ENCODE measurements at regions not wholly inside any gene's neighbourhood (a gene's known extent, or its start where the extent isn't known, plus 50 kb on each side); places are given as distances from the start of the nearest gene placed in this dataset.

DNA sequence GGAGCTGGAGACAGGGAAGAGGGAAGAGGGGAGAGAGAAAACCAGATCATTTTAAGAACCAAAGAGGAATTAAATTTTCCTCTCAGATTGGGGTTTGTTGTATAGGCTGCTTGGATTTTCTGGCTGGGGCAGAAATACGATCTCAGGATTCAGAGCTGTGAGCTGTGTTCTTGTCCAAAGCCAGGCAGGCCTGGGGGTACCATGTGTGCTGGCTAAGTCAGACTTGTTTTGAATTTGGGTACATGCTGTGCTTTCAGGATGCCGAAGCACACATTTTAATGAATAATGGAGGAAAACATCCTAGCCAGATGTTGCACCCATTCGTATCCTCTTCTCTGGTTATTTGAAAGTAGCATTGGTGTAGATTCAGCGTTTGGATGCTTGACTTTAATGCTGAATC, 170.3 kb upstream of the PODXL start:
- CTCF ChIA-PET (ENCODE audit: low intra/inter-chr PET ratio), result no interaction called here
- Histone ChIP-seq H3K27ac (ENCODE audit: extremely low read depth, low read depth, low read length) (no peak overlapping the region), H3K4me2 (ENCODE audit: insufficient read depth, low read length) (no peak overlapping the region), H3K27me3 (ENCODE audit: control insufficient read depth in 2 of 2, insufficient read depth in 2 of 2, low read length in 2 of 2) (peaks cover 0 to 8% of the 10 kb centered on the region in 2 experiments; a peak in 2 of 5 replicates), H3K9me3 (replicated peaks; ENCODE audit: control insufficient read depth, insufficient read depth, low read depth, low read length) (no peaks in the 10 kb centered on the region), H3K36me3 (ENCODE audit: control insufficient read depth, insufficient read depth, low read length) (no peaks in the 10 kb centered on the region), H3K4me1 (replicated peaks in 1 of 2; ENCODE audit: control insufficient read depth in 2 of 2, insufficient read depth in 2 of 2, low read length in 2 of 2) (no peaks in the 10 kb centered on the region), H3K9me1 (ENCODE audit: control insufficient read depth, insufficient read depth, low read length) (no peaks in the 10 kb centered on the region), H2AFZ (ENCODE audit: low read depth, low read length) (no peak overlapping the region), H3K4me3 (no peak overlapping the region), H3K9ac (ENCODE audit: insufficient read depth in 1 of 2, low read depth in 2 of 2, low read length in 2 of 2) (no peak overlapping the region), H3K79me2 (ENCODE audit: control insufficient read depth, insufficient read depth, low read length) (no peaks in the 10 kb centered on the region), H4K20me1 (replicated peaks; ENCODE audit: control insufficient read depth, insufficient read depth, low read length) (no peaks in the 10 kb centered on the region; the same call in 1 of the 2 replicates)
- no TSS peak for BruUV-seq (replicated peaks)
- no peak for FAIRE-seq
- DNase-seq (ENCODE audit: extremely low read depth in 1 of 4, low spot score in 3 of 4), result no peak
- WGBS (ENCODE audit: insufficient coverage, low coverage, missing lambda C conversion rate), result 0% methylated on average over 4 of the region's 4 CpGs
- TF ChIP-seq, protein P1, sequence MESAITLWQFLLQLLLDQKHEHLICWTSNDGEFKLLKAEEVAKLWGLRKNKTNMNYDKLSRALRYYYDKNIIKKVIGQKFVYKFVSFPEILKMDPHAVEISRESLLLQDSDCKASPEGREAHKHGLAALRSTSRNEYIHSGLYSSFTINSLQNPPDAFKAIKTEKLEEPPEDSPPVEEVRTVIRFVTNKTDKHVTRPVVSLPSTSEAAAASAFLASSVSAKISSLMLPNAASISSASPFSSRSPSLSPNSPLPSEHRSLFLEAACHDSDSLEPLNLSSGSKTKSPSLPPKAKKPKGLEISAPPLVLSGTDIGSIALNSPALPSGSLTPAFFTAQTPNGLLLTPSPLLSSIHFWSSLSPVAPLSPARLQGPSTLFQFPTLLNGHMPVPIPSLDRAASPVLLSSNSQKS (CRISPR knock-in tag; IDR thresholded peaks at IDR 0.05), result no peak
- TF ChIP-seq ZSCAN32 (CRISPR knock-in tag; IDR thresholded peaks at IDR 0.05), result no peak
- TF ChIP-seq, protein P2, sequence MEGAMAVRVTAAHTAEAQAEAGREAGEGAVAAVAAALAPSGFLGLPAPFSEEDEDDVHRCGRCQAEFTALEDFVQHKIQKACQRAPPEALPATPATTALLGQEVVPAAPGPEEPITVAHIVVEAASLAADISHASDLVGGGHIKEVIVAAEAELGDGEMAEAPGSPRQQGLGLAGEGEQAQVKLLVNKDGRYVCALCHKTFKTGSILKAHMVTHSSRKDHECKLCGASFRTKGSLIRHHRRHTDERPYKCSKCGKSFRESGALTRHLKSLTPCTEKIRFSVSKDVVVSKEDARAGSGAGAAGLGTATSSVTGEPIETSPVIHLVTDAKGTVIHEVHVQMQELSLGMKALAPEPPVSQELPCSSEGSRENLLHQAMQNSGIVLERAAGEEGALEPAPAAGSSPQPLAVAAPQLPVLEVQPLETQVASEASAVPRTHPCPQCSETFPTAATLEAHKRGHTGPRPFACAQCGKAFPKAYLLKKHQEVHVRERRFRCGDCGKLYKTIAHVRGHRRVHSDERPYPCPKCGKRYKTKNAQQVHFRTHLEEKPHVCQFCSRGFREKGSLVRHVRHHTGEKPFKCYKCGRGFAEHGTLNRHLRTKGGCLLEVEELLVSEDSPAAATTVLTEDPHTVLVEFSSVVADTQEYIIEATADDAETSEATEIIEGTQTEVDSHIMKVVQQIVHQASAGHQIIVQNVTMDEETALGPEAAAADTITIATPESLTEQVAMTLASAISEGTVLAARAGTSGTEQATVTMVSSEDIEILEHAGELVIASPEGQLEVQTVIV (CRISPR knock-in tag; IDR thresholded peaks at IDR 0.05; ENCODE audit: borderline replicate concordance), result no peak
- TF ChIP-seq EP300 (IDR thresholded peaks at IDR 0.05; ENCODE audit: low read length), result no peak
- no peak for TF ChIP-seq FOXP1 (CRISPR knock-in tag; IDR thresholded peaks at IDR 0.05)
- no peak for TF ChIP-seq NCOA2 (IDR thresholded peaks at IDR 0.05; ENCODE audit: partially characterized antibody in 2 of 2)
- no peak for TF ChIP-seq PRMT5 (CRISPR knock-in tag; IDR thresholded peaks at IDR 0.05)
- no peak for TF ChIP-seq OTX1 (CRISPR knock-in tag; IDR thresholded peaks at IDR 0.05)
- no peak for TF ChIP-seq ZNF780A (CRISPR knock-in tag; IDR thresholded peaks at IDR 0.05)
- intact Hi-C loops (cut with micrococcal nuclease), result no loop called here
- in situ Hi-C loops (cut with MboI), result no loop called here
- POLR2A ChIA-PET, result interaction anchor here (0.6 kb wide), 1 partner anchor 346 kb away, joined by 3 read pairs; no protein-coding TSS in a partner anchor
- no peak for ATAC-seq
